ENCODE measurements at regions not wholly inside any gene's neighbourhood (a gene's known extent, or its start where the extent isn't known, plus 50 kb on each side); places are given as distances from the start of the nearest gene placed in this dataset.

- TF ChIP-seq CTCF (conservative IDR thresholded peaks at IDR 0.05; ENCODE audit: low read length) = peak; percentile 57
- TF ChIP-seq EZH2phosphoT487 (IDR thresholded peaks at IDR 0.05; ENCODE audit: borderline replicate concordance) = no peak
Observed at GRCh38 chrX:145405012-145405411, 157.7 kb downstream of the SPANXN1 start.
